Thyroid gland (tissue), 4 donors: ENCODE measurements at regions not wholly inside any gene's neighbourhood (a gene's known extent, or its start where the extent isn't known, plus 50 kb on each side); places are given as distances from the start of the nearest gene placed in this dataset.

Experiments
- POLR2A ChIP-seq, 2 donors: fragments of 450-650 bp; IDR thresholded peaks; one replicate each; pipeline ENCODE4 v1.6.1; 2017; ENCODE audit warnings: antibody characterized with exemption in 2 of 2, mild to moderate bottlenecking in 2 of 2, moderate library complexity in 1 of 2
- TF ChIP-seq, protein P1 (sequence below), 6 experiments: fragments of 200-600 bp in 3 of 6; fragments of 450-650 bp in 3 of 6; sonication (generic) in 3 of 6; IDR thresholded peaks; one replicate each; pipeline ENCODE4 v1.5.1; 2016 to 2019; ENCODE audit warnings: antibody characterized with exemption in 6 of 6, mild to moderate bottlenecking in 2 of 6, inconsistent platforms in 1 of 6, moderate library complexity in 1 of 6

DNA sequence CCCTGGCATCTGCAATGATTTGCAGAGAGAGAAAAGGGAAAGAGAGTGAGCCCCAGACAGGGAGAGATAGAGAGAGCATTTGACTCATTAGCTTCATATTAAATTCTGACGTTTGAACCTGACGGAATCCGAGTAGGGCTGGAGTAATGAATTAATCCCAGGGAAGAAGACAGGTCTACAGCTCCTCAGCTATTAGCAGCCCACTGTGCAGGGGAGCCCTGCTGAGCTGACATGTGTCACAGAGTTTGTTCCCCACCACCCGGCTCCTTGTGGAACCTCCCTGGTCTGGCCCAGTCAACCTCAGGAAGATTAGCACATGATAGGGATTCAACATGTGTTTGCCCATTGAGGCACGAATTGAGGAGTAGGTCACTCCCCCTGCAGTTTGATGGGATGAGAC is 404.0 kb downstream of the BUD13 start:
- TF ChIP-seq, protein P1, sequence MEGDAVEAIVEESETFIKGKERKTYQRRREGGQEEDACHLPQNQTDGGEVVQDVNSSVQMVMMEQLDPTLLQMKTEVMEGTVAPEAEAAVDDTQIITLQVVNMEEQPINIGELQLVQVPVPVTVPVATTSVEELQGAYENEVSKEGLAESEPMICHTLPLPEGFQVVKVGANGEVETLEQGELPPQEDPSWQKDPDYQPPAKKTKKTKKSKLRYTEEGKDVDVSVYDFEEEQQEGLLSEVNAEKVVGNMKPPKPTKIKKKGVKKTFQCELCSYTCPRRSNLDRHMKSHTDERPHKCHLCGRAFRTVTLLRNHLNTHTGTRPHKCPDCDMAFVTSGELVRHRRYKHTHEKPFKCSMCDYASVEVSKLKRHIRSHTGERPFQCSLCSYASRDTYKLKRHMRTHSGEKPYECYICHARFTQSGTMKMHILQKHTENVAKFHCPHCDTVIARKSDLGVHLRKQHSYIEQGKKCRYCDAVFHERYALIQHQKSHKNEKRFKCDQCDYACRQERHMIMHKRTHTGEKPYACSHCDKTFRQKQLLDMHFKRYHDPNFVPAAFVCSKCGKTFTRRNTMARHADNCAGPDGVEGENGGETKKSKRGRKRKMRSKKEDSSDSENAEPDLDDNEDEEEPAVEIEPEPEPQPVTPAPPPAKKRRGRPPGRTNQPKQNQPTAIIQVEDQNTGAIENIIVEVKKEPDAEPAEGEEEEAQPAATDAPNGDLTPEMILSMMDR (IDR thresholded peaks at IDR 0.05): no peak
- TF ChIP-seq POLR2A (IDR thresholded peaks at IDR 0.05): no peak
